IMR-90 (cell line): ENCODE measurements at regions not wholly inside any gene's neighbourhood (a gene's known extent, or its start where the extent isn't known, plus 50 kb on each side); places are given as distances from the start of the nearest gene placed in this dataset.

Experiments used
- FOS ChIP-seq: fragments of 150-350 bp; IDR thresholded peaks from 2 replicates; pipeline ENCODE4 v1.6.1; 2016; ENCODE audit warnings: low read depth, low read length
- MAFK ChIP-seq: IDR thresholded peaks from 2 replicates; pipeline ENCODE4 v1.6.1; 2012; ENCODE audit warnings: low read depth, low read length, improper control_type of control experiment
- MXI1 ChIP-seq: IDR thresholded peaks from 2 replicates; pipeline ENCODE4 v1.6.1; 2012; ENCODE audit warnings: low read depth, mild to moderate bottlenecking, low read length, moderate library complexity, borderline replicate concordance
- POLR2A ChIP-seq: IDR thresholded peaks from 2 replicates; pipeline ENCODE4 v1.6.1; 2012; ENCODE audit warnings: mild to moderate bottlenecking, low read depth, low read length
- RCOR1 ChIP-seq: IDR thresholded peaks from 2 replicates; pipeline ENCODE4 v1.6.1; 2012; ENCODE audit warnings: mild to moderate bottlenecking, low read length, improper control_type of control experiment; ENCODE audit not compliant: insufficient replicate concordance
- SMC3 ChIP-seq: fragments of 150-350 bp; IDR thresholded peaks from 2 replicates; pipeline ENCODE4 v1.6.1; 2016; ENCODE audit warnings: low read depth, mild to moderate bottlenecking, antibody characterized with exemption, low read length, moderate library complexity
- TF ChIP-seq, protein P1 (sequence below): conservative IDR thresholded peaks from 2 replicates; pipeline ENCODE4 v1.5.1; 2012; ENCODE audit warnings: mild to moderate bottlenecking, low read depth, low read length, improper control_type of control experiment
- TF ChIP-seq, protein P2 (sequence below): fragments of 150-350 bp; IDR thresholded peaks from 2 replicates; pipeline ENCODE4 v1.6.1; 2017; ENCODE audit warnings: mild to moderate bottlenecking, antibody characterized with exemption, low read length, low read depth

DNA sequence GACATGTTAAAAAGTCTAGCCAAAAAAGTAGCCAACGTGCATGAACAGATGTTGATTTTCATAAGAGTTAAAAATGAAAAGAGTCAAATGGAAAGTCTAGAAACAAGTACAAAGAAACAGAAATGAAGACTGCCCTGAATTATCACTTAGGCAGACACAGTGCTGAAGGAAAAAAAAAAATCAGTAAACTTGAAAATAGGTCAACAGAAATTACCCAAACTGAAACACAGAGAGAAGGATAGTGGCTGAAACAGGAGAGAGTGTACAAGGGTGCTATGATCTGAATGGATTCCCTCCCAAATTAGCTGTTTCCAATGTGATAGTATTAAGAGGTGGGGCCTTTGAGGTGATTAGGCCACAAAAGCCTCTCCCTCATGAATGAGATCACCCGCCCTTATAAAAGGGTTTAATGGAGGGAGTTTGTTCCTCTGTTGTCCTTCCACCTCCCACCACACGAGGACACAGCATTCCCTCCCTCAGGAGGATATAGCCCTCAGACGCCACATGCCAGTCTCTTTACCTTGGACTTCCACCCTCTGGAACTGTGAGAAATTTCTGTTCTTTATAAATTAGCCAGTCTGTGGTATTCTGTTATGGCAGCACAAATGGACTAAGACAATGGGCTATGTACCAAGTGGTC is 249.7 kb downstream of the AHR start:
- TF ChIP-seq SMC3 = no peak
- TF ChIP-seq, protein P1, sequence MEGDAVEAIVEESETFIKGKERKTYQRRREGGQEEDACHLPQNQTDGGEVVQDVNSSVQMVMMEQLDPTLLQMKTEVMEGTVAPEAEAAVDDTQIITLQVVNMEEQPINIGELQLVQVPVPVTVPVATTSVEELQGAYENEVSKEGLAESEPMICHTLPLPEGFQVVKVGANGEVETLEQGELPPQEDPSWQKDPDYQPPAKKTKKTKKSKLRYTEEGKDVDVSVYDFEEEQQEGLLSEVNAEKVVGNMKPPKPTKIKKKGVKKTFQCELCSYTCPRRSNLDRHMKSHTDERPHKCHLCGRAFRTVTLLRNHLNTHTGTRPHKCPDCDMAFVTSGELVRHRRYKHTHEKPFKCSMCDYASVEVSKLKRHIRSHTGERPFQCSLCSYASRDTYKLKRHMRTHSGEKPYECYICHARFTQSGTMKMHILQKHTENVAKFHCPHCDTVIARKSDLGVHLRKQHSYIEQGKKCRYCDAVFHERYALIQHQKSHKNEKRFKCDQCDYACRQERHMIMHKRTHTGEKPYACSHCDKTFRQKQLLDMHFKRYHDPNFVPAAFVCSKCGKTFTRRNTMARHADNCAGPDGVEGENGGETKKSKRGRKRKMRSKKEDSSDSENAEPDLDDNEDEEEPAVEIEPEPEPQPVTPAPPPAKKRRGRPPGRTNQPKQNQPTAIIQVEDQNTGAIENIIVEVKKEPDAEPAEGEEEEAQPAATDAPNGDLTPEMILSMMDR = no peak
- no peak for TF ChIP-seq FOS
- no peak for TF ChIP-seq MAFK
- no peak for TF ChIP-seq POLR2A
- TF ChIP-seq, protein P2, sequence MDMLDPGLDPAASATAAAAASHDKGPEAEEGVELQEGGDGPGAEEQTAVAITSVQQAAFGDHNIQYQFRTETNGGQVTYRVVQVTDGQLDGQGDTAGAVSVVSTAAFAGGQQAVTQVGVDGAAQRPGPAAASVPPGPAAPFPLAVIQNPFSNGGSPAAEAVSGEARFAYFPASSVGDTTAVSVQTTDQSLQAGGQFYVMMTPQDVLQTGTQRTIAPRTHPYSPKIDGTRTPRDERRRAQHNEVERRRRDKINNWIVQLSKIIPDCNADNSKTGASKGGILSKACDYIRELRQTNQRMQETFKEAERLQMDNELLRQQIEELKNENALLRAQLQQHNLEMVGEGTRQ = no peak
- no peak for TF ChIP-seq RCOR1
- TF ChIP-seq MXI1 = no peak
